ENCODE measurements at regions not wholly inside any gene's neighbourhood (a gene's known extent, or its start where the extent isn't known, plus 50 kb on each side); places are given as distances from the start of the nearest gene placed in this dataset.

DNA sequence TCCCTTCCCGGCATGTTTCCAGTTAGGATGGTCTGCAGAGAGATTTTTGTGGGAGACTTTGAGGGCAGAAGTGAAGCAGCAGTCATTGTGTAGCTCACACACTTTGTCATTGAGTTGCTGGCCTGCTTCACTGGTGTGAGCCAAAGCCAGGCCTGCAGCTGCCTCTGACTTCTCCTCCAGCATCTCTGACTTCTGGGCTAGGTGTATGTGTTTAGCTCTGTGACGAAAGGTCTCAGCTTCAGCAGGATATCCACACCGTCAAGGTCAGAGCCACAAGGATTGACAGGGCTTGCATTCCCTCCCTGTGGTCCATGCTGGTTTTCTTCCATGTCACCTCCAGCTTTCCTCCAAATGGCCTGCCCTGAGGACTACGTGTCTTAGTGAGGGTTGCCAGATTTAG, 57.1 kb upstream of the OSBPL11 start:
- TF ChIP-seq NFYB (IDR thresholded peaks at IDR 0.05; ENCODE audit: insufficient read depth, low read depth, low read length) (no peak), HDAC6 (IDR thresholded peaks at IDR 0.05; ENCODE audit: unreplicated experiment) (no peak), GABPA (IDR thresholded peaks at IDR 0.05; ENCODE audit: low read depth) (no peak), TCF7 (IDR thresholded peaks at IDR 0.05; ENCODE audit: borderline replicate concordance) (no peak), HCFC1 (IDR thresholded peaks at IDR 0.05; ENCODE audit: low read length) (no peak), RFX5 (IDR thresholded peaks at IDR 0.05; ENCODE audit: low read depth, low read length) (no peak), SIN3A (IDR thresholded peaks at IDR 0.05; ENCODE audit: low read depth, low read length) (no peak), JUNB (IDR thresholded peaks at IDR 0.05) (no peak), POLR2A (IDR thresholded peaks at IDR 0.05; ENCODE audit: low read depth, low read length) (no peak), RB1 (IDR thresholded peaks at IDR 0.05; ENCODE audit: borderline replicate concordance) (no peak)
- TF ChIP-seq, protein P1, sequence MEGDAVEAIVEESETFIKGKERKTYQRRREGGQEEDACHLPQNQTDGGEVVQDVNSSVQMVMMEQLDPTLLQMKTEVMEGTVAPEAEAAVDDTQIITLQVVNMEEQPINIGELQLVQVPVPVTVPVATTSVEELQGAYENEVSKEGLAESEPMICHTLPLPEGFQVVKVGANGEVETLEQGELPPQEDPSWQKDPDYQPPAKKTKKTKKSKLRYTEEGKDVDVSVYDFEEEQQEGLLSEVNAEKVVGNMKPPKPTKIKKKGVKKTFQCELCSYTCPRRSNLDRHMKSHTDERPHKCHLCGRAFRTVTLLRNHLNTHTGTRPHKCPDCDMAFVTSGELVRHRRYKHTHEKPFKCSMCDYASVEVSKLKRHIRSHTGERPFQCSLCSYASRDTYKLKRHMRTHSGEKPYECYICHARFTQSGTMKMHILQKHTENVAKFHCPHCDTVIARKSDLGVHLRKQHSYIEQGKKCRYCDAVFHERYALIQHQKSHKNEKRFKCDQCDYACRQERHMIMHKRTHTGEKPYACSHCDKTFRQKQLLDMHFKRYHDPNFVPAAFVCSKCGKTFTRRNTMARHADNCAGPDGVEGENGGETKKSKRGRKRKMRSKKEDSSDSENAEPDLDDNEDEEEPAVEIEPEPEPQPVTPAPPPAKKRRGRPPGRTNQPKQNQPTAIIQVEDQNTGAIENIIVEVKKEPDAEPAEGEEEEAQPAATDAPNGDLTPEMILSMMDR (IDR thresholded peaks at IDR 0.05 in 2 of 3, conservative IDR thresholded peaks at IDR 0.05 in 1 of 3; ENCODE audit: control insufficient read depth in 2 of 3, extremely low read depth in 1 of 3, insufficient read depth in 1 of 3, low read depth in 3 of 3, low read length in 3 of 3): no peak
- TF ChIP-seq, protein P2, sequence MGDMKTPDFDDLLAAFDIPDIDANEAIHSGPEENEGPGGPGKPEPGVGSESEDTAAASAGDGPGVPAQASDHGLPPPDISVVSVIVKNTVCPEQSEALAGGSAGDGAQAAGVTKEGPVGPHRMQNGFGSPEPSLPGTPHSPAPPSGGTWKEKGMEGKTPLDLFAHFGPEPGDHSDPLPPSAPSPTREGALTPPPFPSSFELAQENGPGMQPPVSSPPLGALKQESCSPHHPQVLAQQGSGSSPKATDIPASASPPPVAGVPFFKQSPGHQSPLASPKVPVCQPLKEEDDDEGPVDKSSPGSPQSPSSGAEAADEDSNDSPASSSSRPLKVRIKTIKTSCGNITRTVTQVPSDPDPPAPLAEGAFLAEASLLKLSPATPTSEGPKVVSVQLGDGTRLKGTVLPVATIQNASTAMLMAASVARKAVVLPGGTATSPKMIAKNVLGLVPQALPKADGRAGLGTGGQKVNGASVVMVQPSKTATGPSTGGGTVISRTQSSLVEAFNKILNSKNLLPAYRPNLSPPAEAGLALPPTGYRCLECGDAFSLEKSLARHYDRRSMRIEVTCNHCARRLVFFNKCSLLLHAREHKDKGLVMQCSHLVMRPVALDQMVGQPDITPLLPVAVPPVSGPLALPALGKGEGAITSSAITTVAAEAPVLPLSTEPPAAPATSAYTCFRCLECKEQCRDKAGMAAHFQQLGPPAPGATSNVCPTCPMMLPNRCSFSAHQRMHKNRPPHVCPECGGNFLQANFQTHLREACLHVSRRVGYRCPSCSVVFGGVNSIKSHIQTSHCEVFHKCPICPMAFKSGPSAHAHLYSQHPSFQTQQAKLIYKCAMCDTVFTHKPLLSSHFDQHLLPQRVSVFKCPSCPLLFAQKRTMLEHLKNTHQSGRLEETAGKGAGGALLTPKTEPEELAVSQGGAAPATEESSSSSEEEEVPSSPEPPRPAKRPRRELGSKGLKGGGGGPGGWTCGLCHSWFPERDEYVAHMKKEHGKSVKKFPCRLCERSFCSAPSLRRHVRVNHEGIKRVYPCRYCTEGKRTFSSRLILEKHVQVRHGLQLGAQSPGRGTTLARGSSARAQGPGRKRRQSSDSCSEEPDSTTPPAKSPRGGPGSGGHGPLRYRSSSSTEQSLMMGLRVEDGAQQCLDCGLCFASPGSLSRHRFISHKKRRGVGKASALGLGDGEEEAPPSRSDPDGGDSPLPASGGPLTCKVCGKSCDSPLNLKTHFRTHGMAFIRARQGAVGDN (IDR thresholded peaks at IDR 0.05): no peak

Measured in GM12878 (cell line).